ENCODE measurements at regions not wholly inside any gene's neighbourhood (a gene's known extent, or its start where the extent isn't known, plus 50 kb on each side); places are given as distances from the start of the nearest gene placed in this dataset.

DNA sequence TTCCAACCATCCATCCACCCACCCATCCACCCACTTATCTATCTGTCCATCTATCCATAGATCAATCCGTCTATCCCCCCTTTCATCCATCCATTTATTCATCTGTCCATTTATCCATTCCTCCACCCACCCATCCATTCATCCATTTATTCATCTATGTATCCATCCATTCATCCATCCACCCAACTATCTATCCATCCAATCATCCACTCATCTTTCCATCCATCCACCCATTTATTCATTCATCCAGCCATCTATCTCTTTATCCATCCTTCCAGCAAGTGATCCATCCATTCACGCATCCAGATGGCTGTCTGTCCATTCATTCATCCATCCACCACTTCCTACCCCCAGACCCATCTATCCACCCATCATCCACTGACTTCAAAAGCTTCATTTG, 84.0 kb upstream of the CD99 start:
- no peak for DNase-seq

DNA sequence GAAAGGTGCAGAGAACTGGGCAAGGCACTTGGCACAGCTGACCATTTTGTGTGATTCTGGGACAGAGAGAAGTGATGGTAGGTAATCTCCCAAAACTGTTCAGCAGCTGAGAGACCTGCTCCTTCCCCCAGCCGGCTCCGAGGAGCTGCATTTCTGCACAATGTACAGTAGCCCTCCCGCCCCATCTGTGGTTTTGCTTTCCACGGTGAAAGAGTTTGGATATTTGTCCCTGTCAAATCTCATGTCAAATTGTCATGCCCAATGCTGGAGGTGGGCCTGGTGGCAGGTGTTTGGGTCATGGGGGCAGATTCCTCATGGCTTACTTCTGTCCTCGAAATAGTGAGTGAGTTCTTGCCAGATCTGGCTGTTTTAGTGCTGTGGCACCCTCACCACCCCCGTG, 90.5 kb upstream of the CD99 start:
- no peak for DNase-seq

DNA sequence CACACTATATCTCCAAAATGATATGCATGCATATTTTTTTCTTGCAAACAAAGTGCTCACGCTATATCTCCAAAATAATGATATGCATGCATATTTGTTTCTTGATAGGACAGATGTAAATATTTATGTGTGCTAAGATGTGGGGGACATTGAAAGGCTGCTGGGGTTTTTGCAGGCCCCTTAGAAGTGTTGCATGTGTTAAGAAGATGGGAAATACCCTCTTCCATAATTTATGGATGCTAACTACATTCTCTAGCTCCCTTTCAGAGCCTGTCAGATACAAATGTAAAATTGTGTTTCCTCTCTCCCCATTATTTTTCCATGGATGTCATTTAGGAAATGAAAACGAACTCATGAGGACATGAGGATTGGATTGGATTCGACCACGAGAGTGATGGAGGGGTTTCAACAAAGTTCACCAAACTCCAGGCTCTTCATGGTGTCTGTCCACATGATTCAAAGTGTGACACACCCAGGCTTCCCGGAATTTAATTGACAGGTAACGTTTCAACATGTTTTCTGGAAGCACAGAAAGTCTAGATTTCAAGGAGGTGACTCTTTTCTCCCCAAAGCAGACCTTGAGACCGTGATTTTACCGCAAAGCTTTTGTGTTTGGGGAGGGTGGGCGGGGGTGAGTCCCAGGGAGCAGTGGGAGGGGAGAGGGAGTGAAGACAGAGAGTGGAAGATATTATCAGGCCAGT, 94.4 kb upstream of the CD99 start:
- no peak for DNase-seq

DNA sequence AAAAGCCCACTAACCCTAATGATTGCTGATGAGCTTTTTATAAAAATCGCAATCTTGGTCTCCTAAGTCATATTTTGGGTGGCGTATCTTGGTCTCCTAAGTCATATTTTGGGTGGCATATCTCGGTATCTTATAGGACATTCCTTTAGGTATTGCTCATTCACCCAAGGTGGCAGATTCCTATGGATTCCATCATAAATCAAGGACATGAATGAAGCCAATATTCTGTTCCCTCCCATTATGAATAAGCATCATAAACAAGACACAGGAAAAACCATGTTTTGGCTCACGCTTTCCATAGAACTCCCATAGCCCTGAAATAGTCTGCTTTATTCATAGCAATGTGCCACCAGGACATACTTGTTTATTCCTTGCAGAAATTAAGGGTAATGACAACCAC, 95.0 kb upstream of the CD99 start:
- DNase-seq, result no peak

DNA sequence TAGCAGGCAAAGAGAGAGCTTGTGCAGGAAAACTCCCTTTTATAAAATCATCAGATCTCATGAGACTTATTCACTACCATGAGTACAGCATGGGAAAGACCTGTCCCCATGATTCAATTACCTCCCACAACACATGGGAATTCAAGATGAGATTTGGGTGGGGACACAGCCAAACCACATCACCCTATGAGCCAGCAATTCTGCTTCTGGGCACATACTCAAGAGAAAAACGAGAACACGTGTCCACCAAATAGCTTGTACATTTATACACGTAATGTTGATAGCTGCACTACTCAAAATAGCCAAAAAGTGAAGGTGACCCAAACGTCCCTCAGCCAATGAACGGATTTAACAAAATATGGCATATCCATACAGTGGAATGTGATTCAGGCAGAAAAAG, 94.5 kb upstream of the DHRSX start:
- DNase-seq, result no peak

DNA sequence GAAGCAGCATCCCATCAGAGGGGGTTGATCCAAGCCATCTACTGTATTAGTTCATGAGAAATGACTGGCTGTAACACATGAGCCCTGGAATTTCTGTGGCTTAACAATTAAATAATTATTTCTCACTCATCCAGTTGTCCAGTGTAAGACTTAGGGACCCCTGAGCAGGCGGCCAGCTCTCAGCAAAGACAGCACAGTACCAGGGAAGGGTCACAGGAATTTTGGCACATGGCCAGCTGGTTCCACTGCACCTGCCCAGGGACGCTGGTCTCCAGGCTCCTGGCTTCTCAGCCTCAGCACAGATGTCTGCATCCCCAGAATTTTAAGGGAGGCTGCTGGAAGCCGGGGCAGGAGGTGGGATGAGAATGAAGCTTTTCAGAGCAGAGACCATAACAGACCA, 93.7 kb upstream of the DHRSX start:
- no peak for DNase-seq

DNA sequence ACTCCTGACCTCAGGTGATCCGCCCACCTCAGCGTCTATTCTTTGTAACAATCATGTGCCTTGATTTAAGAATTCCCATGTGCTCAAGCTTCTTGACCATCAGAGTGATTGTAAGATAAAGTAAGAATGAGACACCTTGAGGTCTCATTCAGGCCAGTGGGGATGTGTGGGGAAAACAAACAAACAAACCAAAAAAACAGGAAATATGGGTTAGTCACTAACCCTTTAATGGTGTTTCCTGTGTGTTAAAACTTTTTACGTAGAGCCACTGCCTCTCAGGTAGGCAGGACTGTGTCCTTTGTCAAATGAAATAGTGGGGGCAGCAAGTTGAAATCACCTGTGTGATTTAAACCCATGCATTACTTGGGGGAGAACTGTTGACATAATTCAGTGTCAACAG, 91.5 kb upstream of the DHRSX start:
- no peak for DNase-seq

DNA sequence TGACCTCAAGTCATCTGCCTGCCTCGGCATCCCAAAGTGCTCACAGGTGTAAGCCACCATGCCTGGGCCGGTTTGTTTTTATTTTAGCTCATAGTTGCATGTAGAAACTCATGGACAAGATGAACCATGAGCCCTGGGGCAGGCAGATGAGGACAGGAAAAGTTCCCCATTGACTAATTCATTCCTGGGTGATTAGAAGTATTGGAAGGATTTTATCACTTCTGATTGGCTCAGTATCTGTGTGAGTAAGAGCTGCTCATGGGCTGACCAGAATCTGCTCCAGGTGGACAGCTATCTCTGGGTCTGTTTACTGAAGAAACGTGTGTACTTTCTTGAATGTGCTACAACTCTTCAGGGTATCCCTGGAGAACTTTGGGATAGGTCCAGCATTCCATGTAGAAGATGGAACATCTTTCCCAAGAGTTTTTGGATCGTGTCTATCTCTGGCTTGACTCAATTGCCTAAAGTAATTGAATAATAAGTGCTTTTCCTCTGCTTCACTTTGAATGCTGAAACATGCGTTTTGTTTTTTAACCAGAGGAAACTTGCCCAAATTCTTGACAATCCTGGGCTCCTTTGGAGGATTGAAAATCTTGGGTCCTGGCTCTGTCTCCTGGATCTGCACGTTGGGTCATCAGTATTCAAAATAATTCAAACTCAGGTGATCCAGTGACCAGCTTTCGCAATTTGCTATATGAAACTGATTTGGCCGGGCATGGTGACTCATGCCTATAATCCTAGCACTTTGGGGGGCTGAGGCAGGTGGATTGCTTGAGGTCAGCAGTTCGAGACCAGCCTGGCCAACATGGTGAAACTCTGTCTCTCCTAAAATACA, 88.6 kb upstream of the DHRSX start:
- no peak for DNase-seq

DNA sequence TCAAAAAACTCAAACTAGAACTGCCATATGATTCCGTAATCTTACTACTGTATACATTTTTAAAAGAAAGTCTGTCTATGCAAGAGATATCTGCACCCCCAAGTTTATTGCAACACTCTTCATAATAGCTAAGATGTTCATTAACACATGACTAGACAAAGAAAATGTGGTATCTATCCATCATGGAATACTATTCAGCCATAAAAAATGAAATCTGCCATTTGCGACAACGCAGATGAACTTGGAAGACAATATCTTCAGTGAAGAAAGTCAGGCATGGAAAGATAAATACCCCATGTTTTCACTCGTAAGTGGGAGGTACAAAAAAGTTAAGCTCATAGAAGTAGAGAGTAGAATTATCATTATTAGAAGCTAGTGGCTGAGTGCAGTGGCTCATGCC, 87.3 kb upstream of the DHRSX start:
- DNase-seq, result no peak

DNA sequence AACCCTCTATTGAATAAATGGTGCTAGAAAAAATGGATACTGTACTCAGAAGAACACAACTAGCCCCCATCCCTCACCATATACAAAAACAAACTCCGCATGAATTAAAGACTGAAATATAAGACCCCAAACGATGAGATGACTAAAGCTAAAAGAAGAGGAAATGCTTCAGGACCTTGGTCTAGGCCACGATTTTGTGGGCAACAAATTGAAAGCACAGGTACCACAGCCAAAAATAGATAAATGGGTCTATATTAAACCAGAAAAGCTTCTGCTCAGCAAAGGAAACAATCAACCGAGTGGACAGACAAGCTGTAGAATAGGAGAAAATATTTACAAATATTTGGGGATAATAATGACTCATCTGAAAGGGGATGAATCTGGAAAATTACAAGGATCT, 86.4 kb upstream of the DHRSX start:
- DNase-seq, result no peak

DNA sequence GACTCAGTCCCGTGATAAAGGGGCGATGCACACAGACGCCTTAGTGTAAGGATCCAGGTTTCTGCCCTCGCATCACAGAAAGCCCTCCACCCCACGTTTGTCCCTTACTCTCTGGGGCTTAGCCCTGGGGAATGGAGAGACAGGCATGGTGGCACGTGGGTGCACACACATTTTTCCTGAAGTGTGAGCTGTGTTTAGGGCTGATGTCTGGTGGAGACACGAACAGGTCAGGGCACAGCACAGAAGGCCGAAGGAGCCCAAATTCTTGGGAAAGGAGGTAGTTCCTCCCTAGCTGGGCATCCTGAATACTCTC, 84.3 kb upstream of the DHRSX start:
- DNase-seq, result no peak

DNA sequence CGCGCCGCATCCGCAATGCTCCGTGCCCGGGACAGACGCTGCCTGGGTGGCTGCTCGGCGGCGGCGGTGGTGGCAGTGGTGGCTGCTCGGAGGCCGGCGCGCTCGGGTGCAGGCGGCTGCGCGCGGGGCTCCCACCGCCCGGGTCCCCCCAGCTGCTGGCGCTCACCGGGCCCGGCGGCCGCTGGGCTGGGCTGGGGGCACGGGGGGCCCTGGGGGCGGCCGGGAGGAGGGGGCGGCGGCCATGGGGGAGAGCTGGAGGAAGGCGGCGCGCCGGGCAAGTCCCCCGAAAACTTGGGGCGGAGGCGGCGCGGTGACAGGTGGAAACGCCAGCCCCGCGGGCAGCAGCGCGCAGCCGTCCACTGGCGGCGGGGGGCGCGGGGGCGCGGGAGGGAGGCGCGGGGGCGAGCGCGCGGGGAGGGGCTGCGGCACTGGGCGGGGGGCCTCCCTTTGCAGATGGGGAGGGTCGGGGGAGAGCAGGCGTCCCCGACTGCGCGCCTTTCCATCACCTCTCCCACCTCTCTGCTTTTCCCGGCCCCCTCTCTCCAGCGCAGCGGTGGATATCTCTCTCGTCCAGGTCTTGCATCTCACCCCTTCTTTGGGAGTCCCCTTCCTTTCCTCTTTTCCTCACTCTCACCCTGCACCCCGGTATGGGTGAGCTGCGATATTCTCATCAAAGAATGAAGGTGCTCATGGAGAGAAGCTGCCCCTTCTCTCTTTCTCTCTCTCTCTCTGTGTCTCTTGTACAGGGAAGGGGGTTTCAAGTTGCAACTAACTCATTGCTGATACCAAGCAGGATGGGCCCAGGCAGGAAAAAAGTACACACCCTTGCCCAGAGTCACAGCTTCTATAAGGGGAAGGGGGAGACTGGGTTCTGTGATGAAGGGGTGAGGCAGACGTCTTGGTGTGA, 83.7 kb upstream of the DHRSX start:
- DNase-seq, result no peak

DNA sequence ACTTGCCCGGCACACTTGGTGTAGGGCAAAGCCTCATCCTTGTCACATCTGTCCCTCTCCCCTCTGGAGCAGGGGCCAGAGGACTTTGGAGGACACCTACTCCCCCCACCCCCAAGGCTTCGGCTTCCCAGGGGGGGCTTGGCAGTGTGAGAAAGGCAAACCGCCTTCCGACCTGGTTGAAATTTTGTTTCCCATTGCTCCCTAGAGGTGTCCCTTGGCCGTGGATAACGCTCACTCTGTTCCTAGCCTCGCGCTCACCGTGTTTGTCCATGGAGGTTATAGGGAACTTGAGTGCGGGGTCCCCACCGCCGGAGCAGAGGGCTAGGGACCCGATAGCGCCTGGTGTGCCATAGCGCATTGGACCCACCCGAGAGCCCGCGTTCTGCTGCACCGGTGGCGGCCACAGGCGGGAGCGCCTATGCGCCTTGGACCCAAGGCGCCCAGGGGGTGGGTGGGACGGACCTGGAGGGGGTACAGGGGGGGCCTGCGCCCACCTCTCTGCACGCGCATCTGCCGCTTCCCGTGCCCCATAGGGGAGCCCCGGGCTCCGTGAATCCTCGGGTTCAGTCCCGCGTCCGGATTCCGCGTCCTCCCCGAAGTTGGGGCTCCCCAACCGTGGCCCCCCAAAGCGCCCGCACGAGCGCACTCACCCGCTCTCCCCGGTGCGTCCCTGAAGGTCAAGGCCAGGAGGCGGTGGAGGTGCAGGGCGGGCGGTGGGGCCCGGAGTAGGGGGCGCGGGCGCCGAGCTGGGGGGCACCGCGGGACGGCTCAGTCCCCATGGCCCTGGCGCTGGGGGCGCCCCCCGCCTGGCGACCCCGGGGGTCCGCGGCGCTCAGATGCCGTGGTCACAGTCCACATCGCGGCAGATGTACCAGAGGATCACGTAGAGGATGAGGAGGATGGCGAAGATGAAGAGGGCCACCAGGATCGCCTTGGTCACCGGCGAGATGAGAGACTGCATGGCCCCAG, 82.7 kb upstream of the DHRSX start:
- no peak for DNase-seq

DNA sequence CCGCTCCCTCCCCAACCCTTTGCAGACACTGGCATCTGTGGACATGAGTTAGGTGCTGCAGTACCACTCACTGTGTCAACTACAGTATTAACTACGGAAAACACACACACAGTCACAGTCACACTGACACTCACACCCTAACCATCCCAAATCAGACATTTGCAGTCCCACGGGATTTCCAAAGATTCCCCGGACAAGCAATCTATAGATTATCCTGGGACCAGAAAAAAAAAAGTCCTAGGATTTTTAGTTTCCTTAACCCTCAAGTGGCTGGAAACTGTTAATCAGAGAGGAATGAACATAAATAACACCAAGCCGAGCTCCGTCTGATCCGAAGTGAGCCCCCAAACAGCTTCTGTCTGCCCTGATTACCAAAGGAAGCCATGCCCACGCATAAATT, 81.9 kb upstream of the DHRSX start:
- DNase-seq, result no peak

DNA sequence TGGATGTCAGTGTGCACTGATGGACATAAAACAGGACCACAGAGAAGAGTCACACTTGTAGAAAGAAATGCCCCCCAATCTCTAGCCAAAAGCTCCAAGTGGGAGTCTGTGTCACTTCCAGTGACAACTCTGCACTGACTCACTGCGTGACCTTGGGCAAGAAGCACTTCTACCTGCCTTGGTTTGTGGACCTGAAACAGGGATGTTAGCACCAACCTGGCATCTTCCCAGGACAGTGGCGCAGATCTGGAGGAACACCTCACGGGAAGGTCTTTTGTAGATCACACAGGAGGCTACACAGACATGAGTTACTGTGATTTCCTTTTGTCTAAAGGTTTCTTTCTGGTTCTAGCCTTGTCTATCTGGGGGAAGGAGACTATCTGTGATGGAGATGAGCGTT, 80.5 kb upstream of the DHRSX start:
- DNase-seq, result no peak

DNA sequence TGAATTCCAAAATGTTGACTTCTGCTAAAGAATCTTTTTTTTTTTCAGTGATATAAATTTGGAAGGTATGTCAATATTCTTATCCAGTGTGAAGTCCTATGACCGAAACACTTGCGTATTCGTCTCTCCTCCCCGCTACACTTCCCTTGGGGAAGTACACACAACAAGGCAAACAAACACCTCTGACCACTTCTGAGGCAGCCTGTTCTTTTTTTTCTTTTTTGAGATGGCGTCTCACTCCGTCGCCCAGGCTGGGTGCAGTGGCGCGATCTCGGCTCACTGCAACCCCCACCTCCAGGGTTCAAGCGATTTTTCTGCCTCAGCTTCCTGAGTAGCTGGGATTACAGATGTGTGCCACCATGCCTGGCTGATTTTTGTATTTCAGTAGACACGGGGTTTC, 78.1 kb upstream of the DHRSX start:
- DNase-seq, result no peak

DNA sequence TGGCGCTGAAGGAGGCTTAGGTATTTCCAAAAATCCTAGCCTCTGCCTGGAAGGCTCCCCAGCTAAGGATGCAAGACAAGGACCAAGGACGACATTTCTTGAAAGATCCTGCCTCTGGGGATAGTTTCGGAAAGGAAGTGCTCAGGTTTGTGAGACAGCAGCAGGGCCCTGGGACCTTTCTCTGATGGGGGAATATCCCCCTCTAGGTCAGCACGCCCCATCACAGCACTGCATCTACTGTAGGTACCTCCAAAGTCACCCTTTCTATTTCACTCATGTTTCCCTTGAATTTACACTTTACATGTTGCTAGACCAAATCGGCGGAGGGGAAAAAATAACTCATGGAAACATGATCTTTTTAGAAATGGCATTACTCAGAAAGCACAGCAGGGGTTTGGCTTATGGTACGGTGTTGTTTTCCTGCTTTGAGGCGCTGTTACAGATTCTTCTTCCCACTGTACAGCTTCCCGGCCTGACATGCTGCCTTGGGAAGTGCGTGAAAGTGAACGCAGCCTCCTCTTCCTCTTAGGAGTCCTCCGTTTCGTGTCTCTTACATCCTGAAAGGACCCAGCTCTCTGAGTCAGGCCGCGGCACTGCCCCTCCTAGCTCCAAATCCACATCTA, 77.2 kb upstream of the DHRSX start:
- no peak for DNase-seq

DNA sequence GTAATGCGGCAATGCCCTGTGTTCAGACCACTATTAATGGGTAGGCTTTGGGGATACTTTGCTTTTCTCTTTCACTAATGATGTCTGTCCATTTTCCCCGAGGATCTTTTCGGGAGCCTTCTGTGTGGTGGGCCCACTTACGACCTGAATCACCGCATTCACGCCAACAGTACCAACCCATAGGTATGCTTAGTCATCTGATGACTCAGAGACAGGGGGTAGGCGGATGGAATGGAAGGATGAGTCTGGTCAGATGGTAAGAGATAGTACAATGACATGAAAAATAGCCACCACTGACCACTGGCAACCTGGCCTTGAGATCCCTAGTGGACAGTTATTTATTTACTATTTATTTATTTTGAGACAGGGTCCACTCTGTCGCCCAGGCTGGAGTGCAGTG, 76.0 kb upstream of the DHRSX start:
- DNase-seq, result no peak

DNA sequence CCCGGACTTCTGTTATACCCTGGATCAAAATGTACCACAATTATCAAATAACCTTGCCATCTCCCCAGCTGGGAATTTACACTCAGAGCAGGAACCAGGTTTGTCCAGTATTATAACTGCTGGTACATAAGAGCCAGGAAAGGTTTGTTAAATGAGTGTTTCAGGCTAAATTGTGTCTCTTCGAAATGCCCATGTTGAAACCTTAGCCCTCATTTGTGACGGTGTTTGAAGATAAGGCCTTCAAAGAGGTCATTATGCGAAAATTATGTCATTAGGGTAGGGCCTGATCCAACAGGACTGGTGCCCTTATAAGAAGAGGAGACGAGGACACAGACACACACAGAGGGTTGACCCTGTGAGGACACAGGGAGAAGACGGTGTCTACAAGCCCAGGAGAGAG, 73.5 kb upstream of the DHRSX start:
- DNase-seq, result no peak

DNA sequence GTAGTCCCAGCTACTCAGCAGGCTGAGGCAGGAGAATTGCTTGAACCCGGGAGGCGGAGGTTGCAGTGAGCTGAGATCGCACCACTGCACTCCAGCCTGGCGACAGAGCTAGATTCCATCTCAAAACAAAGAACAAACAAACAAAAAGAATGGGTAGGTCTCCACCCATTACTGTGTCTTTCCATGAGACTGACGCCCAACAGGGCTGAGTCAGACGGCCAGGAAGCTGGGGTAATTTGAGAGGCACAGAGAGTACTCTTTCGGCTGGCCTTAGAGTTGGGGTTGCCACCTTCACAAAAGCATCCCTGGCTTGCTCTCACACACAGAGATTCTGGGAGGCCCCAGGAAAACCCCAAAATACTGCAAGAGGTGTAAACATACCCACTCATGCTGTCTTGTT, 72.0 kb upstream of the DHRSX start:
- no peak for DNase-seq

DNA sequence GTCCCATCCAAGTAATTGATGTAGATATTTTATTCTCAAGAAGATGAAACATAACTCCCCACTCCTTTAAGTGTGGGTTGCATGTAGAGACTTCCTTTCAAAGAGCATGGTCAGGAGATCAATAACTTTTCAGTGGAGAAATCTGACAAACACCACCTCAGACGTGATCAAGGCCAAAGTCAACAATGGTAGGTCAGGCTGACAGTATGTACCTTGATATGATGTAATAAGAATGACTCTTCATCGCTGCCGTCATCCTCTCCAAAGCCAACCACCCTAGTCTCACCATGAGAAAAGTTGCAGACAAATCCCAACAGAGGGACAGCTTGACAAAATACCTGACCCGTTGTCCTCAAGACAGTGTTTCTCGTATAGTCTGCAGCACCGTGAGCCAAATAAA, 67.3 kb upstream of the DHRSX start:
- DNase-seq, result no peak

DNA sequence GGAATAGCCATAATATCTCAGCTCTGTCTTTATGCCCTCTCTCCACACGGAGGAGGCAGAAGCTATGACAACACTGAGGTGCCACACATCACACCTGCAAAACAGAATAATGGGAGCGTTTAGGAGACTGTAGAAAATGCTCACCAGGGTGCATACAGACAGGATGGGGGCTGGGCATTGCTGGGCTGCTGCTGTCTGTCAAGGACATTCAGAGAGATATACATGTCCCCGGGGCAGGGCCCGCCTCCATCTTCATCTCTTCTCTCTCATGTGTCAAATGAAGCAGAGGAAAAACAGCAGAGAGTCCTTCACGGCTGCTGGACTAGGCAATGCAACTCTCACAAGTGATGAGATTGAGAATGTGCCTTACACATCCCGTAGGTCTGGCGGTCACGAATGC, 65.3 kb upstream of the DHRSX start:
- DNase-seq, result no peak
